Suprapubic skin (tissue), 4 donors: ENCODE measurements at regions not wholly inside any gene's neighbourhood (a gene's known extent, or its start where the extent isn't known, plus 50 kb on each side); places are given as distances from the start of the nearest gene placed in this dataset.

Experiments used
- POLR2A ChIP-seq, 2 donors: fragments of 450-650 bp; IDR thresholded peaks; one replicate each; pipeline ENCODE4 v1.6.1; 2017; ENCODE audit warnings: antibody characterized with exemption in 2 of 2, mild to moderate bottlenecking in 2 of 2, moderate library complexity in 2 of 2
- POLR2AphosphoS5 ChIP-seq, 3 donors: sonication (generic); formaldehyde crosslinking; IDR thresholded peaks; one replicate each; pipeline ENCODE4 v1.6.1; 2017; ENCODE audit warnings: antibody characterized with exemption in 3 of 3
- TF ChIP-seq, protein P1 (sequence below), 2 donors: fragments of 200-600 bp in 1 of 2; fragments of 450-650 bp in 1 of 2; sonication (generic) in 1 of 2; IDR thresholded peaks; one replicate each; pipeline ENCODE4 v1.5.1; 2016 to 2019; ENCODE audit warnings: antibody characterized with exemption in 2 of 2, mild to moderate bottlenecking in 1 of 2, moderate library complexity in 1 of 2

GRCh38 chr6:170226647-170227046 is 64.2 kb downstream of the DLL1 start:
- TF ChIP-seq, protein P1, sequence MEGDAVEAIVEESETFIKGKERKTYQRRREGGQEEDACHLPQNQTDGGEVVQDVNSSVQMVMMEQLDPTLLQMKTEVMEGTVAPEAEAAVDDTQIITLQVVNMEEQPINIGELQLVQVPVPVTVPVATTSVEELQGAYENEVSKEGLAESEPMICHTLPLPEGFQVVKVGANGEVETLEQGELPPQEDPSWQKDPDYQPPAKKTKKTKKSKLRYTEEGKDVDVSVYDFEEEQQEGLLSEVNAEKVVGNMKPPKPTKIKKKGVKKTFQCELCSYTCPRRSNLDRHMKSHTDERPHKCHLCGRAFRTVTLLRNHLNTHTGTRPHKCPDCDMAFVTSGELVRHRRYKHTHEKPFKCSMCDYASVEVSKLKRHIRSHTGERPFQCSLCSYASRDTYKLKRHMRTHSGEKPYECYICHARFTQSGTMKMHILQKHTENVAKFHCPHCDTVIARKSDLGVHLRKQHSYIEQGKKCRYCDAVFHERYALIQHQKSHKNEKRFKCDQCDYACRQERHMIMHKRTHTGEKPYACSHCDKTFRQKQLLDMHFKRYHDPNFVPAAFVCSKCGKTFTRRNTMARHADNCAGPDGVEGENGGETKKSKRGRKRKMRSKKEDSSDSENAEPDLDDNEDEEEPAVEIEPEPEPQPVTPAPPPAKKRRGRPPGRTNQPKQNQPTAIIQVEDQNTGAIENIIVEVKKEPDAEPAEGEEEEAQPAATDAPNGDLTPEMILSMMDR (IDR thresholded peaks at IDR 0.05) = no peak
- TF ChIP-seq POLR2AphosphoS5 (IDR thresholded peaks at IDR 0.05) = no peak
- TF ChIP-seq POLR2A (IDR thresholded peaks at IDR 0.05) = no peak
